HUES48 (cell line): ENCODE measurements at regions not wholly inside any gene's neighbourhood (a gene's known extent, or its start where the extent isn't known, plus 50 kb on each side); places are given as distances from the start of the nearest gene placed in this dataset.
A peak's percentile ranks its signal among the peaks of the same experiment; 100 is the strongest.

Experiments used
- H3K27ac ChIP-seq: one replicate; pipeline ENCODE4 v1.7.0; 2013; ENCODE audit warnings: low read depth, low read length, inconsistent platforms
- H3K27me3 ChIP-seq: 2 replicates; pipeline ENCODE4 v1.6.1; 2013; ENCODE audit warnings: mild to moderate bottlenecking, low read length; ENCODE audit not compliant: control insufficient read depth, insufficient read depth
- H3K36me3 ChIP-seq: 2 replicates; pipeline ENCODE4 v1.6.1; 2013; ENCODE audit warnings: low read length; ENCODE audit not compliant: control insufficient read depth, insufficient read depth
- H3K4me1 ChIP-seq: 2 replicates; pipeline ENCODE4 v1.6.1; 2013; ENCODE audit warnings: mild to moderate bottlenecking, low read length; ENCODE audit not compliant: control insufficient read depth, insufficient read depth
- H3K4me3 ChIP-seq: 2 replicates; pipeline ENCODE4 v1.5.1; 2013; ENCODE audit warnings: mild to moderate bottlenecking, low read depth, low read length
- H3K9ac ChIP-seq: 2 replicates; pipeline ENCODE4 v1.6.1; 2013; ENCODE audit warnings: mild to moderate bottlenecking, low read depth, low read length, moderate library complexity
- H3K9me3 ChIP-seq: 2 replicates; pipeline ENCODE4 v1.6.1; 2013; ENCODE audit warnings: low read length; ENCODE audit not compliant: control insufficient read depth, insufficient read depth

DNA sequence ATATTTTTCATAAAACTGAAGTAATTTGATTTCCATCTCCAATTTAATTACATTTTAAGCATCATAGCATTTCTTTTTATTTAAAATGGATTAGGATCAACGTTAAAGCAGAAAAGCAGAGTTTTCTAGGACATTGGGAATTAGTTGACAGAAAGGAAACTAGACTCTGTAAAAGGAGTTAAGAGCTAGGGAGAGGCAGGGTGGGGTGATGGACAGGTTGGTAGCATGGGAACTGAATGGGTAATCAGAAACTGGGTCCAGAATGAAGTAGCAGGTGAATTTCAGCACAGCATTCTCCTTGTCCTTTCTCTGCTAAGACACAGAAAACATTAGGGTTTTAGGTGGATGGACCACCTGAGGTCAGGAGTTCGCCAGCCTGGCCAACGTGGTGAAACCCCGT lies 97.6 kb downstream of the ANAPC4 start:
- Histone ChIP-seq H3K4me1 (no peaks in the 10 kb centered on the region), H3K27ac (no peak overlapping the region), H3K9ac (no peak overlapping the region), H3K27me3 (no peaks in the 10 kb centered on the region), H3K9me3 (no peaks in the 10 kb centered on the region), H3K4me3 (no peak overlapping the region), H3K36me3 (no peaks in the 10 kb centered on the region)

DNA sequence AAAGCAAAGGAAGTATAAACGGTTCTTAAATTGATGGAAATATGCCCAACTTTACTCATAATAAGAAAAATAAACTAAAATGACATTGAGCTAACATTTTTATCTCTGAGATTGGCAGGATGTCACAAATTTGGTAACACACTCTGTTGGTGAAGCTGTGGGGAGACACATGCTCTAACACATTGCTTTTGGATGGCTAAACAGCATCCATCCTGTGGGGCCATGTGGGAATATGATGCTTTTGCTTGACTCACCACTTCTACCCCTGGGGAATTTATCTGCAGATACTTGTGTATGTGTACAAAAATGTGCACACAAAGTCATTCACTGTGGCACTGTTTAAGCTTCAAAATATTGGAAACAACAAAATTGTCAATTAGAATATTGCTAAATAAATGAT lies 100.2 kb downstream of the ANAPC4 start:
- Histone ChIP-seq H3K27ac (no peak overlapping the region), H3K36me3 (no peaks in the 10 kb centered on the region), H3K9ac (no peak overlapping the region), H3K4me1 (peaks cover 20% of the 10 kb centered on the region), H3K4me3 (no peak overlapping the region), H3K9me3 (no peaks in the 10 kb centered on the region), H3K27me3 (peaks cover 12% of the 10 kb centered on the region)

DNA sequence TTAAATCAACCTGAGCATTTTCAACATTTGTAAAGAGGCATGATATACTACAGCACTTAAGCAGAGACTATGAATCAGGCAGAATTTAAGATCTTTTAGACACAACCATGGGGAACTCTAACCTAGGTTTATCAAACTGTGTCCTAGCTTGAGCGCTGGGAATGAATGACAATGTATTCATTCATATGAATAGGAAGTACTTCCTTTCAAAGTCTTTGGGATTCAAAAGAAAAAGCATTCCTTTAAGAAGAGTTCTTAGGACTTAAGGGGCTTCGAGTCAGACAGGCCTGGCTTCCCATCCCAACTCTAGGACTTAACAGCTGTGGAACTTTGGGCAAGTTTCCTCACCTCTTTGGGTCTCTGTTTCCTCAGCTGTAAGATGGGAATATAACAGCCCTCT lies 104.6 kb downstream of the ANAPC4 start:
- Histone ChIP-seq H3K4me1 (peaks cover 46% of the 10 kb centered on the region), H3K27me3 (peaks cover 12% of the 10 kb centered on the region), H3K9me3 (no peaks in the 10 kb centered on the region), H3K4me3 (peak overlapping the region; percentile 22; the same call in 1 of the 2 replicates), H3K36me3 (no peaks in the 10 kb centered on the region), H3K27ac (peak overlapping the region; percentile 92), H3K9ac (no peak overlapping the region)

DNA sequence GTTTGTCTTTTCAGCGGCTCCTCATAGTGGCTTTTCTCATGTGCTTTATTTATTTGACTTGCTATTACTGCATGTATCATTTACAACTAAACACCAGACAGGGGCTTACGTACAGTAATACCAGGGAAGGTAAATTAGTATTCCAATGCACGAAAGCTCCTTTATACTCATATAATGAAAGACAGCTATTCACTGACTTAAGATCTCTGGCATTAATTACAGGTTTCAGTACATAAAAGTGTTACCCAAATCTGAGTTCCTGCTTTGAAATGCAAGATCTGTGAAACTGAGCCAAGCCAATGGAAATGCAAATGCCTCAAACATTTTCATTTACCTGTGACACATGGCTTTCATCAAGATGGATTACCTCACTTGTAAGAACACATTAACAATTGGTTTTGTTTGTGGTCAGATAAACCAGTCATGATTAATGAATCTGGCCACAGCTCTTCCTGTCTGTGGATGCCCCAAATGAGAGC lies 107.2 kb downstream of the ANAPC4 start:
- peaks cover 12% of the 10 kb centered on the region; the same call in 1 of the 2 replicates for H3K9me3 ChIP-seq

DNA sequence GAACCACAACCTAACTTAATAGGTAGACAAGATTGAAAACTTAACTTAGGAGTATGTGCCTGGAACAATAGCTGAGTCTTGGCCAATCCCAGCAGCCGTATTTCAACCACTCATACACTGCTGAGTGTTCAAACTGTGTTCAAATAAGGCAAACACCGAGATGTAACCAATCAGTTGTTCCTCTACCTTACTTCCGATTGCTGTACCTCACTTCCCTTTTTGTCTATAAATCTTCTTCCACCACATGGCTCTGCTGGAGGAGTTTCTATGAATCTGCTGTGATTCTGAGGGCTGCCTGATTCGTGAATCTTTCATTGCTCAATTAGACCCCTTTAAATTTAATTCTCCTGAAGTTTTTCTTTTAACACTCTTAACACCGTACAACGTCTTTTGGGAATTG lies 108.0 kb downstream of the ANAPC4 start:
- H3K27me3 ChIP-seq, result peaks cover 11% of the 10 kb centered on the region
- H3K36me3 ChIP-seq, result no peaks in the 10 kb centered on the region
- H3K4me3 ChIP-seq, result no peak overlapping the region
- H3K4me1 ChIP-seq, result peaks cover 51% of the 10 kb centered on the region
- H3K27ac ChIP-seq, result no peak overlapping the region
- no peak overlapping the region for H3K9ac ChIP-seq
- H3K9me3 ChIP-seq, result peaks cover 12% of the 10 kb centered on the region; the same call in 1 of the 2 replicates

More for the DNA sequence above, 107.2 kb downstream of the ANAPC4 start:
- Histone ChIP-seq H3K27me3 (peaks cover 12% of the 10 kb centered on the region), H3K36me3 (no peaks in the 10 kb centered on the region), H3K4me1 (peaks cover 51% of the 10 kb centered on the region), H3K4me3 (no peak overlapping the region), H3K27ac (peak overlapping the region; percentile 66), H3K9ac (no peak overlapping the region; the same call in 1 of the 2 replicates)

DNA sequence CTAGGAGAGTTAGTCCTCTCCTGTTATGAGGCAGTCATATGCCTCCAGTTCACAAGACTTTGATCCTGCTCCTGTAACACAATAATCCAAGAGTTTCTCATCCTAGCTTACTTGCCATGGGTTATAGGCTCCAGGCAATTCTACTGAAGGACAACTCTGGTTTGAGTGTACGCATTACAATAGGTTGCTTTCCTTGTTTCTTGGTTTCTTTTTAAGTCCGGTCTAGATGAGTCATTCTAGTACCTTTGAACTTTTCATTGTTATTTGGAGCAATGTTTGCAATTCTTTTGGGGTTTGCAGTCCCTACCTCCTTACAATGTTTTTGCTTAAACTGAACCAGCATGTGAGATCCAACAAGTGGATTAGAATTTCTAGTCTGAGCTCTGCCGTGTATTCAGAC lies 109.1 kb downstream of the ANAPC4 start:
- Histone ChIP-seq H3K4me1 (peaks cover 40% of the 10 kb centered on the region), H3K9me3 (peaks cover 12% of the 10 kb centered on the region; the same call in 1 of the 2 replicates), H3K36me3 (no peaks in the 10 kb centered on the region), H3K9ac (no peak overlapping the region), H3K27me3 (peaks cover 1% of the 10 kb centered on the region; the same call in 1 of the 2 replicates), H3K4me3 (no peak overlapping the region), H3K27ac (peak overlapping the region; percentile 90)

DNA sequence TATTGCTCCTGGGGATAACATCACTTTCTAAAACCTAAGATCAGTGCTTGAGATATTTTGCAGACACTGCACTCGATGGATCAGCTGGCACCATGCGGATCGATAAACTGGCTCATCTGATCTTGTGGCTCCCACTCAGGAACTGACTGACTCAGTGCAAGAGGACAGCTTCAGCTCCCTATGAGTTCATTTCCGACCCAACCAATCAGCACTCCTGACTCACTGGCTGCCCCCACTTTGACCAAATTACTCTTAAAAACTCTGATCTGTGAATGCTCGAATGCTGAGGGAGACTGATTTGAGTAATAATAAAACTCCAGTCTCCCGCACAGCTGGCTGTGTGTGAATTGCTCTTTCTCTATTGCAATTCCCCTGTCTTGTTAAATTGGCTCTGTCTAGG lies 110.1 kb downstream of the ANAPC4 start:
- peaks cover 31% of the 10 kb centered on the region for H3K4me1 ChIP-seq
- no peaks in the 10 kb centered on the region for H3K27me3 ChIP-seq
- no peaks in the 10 kb centered on the region for H3K36me3 ChIP-seq
- H3K9ac ChIP-seq, result no peak overlapping the region
- peaks cover 12% of the 10 kb centered on the region; the same call in 1 of the 2 replicates for H3K9me3 ChIP-seq
- no peak overlapping the region for H3K4me3 ChIP-seq
- H3K27ac ChIP-seq, result peak overlapping the region; percentile 72

DNA sequence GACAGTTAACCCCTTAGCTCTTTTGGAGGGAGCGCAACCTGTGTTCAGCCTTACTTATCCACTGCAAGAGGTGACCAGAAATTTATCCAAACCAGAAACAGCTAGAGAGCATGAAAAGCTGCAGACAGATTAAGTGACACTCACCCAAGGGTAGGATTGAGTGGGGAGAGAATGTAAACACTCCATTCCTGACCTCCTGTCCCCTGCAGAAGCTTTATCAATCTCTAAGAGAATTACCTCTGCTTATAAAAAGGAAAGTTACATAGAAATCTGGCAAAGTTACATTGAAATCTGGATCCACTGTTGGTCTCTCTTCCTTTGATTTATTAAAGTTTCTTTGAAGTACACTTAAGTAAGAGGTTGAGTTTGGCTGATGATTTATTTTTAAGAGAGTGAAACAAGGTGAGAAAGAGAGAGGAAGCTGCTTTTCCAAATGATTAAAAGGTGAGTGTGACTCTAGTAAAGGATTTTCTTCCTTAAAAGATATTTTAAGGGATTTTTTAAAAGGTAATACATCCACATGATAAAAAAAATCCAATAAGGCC lies 112.3 kb downstream of the ANAPC4 start:
- Histone ChIP-seq H3K9ac (no peak overlapping the region), H3K27ac (no peak overlapping the region), H3K4me1 (peaks cover 25% of the 10 kb centered on the region), H3K9me3 (peaks cover 12% of the 10 kb centered on the region; the same call in 1 of the 2 replicates), H3K36me3 (no peaks in the 10 kb centered on the region), H3K4me3 (no peak overlapping the region), H3K27me3 (no peaks in the 10 kb centered on the region)

DNA sequence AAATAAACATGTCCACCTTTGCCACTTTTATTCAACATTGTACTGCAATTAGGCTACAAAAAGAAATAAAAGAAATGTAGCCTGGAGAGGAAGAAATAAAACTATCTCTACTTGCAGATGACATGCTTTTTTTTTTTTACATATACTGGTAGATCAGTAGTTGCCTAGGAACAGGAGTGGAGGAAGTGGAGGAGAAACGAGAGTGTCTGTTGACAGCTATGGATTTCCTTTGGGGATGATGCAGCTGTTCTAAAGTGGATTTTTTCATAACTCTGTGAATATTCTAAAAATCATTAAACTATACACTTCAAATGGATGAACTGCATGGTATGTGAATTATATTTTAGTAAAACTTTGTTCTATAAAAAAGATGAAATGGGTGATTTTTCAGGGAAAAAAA lies 116.4 kb downstream of the ANAPC4 start:
- no peak overlapping the region for H3K27ac ChIP-seq
- H3K4me3 ChIP-seq, result no peak overlapping the region
- H3K9ac ChIP-seq, result no peak overlapping the region
- H3K4me1 ChIP-seq, result no peaks in the 10 kb centered on the region
- no peaks in the 10 kb centered on the region for H3K36me3 ChIP-seq
- no peaks in the 10 kb centered on the region for H3K27me3 ChIP-seq
- peaks cover 2% of the 10 kb centered on the region; the same call in 1 of the 2 replicates for H3K9me3 ChIP-seq

DNA sequence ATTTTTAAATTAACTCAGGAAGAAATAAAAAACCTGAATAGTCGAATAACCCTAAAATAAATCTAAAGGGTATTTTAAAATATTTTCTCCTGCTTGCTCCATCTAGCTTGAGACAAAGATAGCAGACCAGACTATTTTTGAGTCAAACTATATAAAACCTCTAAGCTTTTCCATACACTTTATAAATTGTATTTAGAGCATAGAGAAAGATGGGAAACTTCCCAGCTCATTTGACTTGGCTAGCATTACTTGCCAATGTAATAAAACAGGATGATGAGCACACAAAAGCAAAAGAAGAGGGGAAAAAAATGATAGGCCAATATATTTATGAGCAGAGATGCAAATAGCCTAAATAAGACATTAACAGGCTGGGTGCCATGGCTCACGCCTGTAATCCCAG lies 117.1 kb downstream of the ANAPC4 start:
- no peaks in the 10 kb centered on the region for H3K9me3 ChIP-seq
- H3K36me3 ChIP-seq, result no peaks in the 10 kb centered on the region
- H3K4me1 ChIP-seq, result no peaks in the 10 kb centered on the region
- no peak overlapping the region for H3K27ac ChIP-seq
- H3K9ac ChIP-seq, result no peak overlapping the region
- no peak overlapping the region for H3K4me3 ChIP-seq
- H3K27me3 ChIP-seq, result no peaks in the 10 kb centered on the region

DNA sequence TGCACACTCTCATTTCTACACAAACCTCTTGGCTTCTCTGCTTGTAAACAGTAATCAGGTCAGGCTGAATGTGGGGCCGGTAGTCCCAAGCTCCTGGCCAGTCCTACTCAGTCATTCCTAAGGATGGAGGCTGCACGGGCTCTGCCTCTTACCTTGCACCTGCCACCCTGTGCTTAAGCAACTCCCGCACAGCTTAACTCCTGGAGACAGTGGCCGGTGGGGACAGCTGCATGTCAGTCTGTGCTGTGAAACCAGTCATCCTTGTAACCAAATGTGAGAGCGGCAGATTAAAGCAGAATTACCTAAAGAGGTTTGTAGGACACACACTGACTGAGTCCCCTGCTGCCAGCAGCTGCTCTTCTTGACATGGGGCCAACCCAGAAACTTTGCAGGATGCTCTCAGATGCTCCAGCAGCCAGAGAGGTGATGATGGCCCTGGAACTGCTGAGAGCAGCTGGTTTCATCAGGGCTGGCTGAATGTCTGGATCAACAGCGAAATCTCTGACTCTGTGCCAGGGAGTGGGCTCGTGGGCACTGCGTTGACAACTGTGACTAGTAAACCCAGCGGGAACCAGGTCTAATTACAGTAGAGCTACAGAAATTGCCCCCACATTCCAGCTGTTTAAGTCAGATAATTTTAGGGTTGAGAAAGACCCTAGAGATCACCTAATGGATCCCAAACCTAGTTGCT lies 123.7 kb downstream of the ANAPC4 start:
- Histone ChIP-seq H3K4me3 (no peak overlapping the region), H3K27me3 (no peaks in the 10 kb centered on the region), H3K36me3 (no peaks in the 10 kb centered on the region), H3K9ac (no peak overlapping the region), H3K9me3 (no peaks in the 10 kb centered on the region), H3K27ac (no peak overlapping the region), H3K4me1 (no peaks in the 10 kb centered on the region)
